Astrocyte (in vitro differentiated cells and primary cell): ENCODE measurements at regions not wholly inside any gene's neighbourhood (a gene's known extent, or its start where the extent isn't known, plus 50 kb on each side); places are given as distances from the start of the nearest gene placed in this dataset.

ENCODE experiments used
- DNase-seq: peaks from one replicate; pipeline ENCODE4 v3.0.0-alpha.2; 2010; ENCODE audit warnings: low read depth
- FAIRE-seq: peaks from 2 replicates; lab custom pipeline; 2011; peaks lifted over from hg19 to GRCh38; lab: Jason Lieb, UNC
- H2AFZ ChIP-seq: 2 replicates; pipeline ENCODE4 v1.6.0; 2012; ENCODE audit warnings: low read depth, low read length, inconsistent platforms
- H3K27ac ChIP-seq: 2 replicates; pipeline ENCODE4 v1.5.1; 2011; ENCODE audit warnings: low read depth, low read length, inconsistent platforms
- H3K27me3 ChIP-seq: 2 replicates; pipeline ENCODE4 v1.6.0; 2011; ENCODE audit warnings: low read length, inconsistent platforms; ENCODE audit not compliant: insufficient read depth
- H3K36me3 ChIP-seq: 2 replicates; pipeline ENCODE4 v1.5.1; 2011; ENCODE audit warnings: low read length, inconsistent platforms; ENCODE audit not compliant: insufficient read depth
- H3K4me1 ChIP-seq: 2 replicates; pipeline ENCODE4 v1.5.1; 2011; ENCODE audit warnings: low read length, inconsistent platforms; ENCODE audit not compliant: insufficient read depth
- H3K4me2 ChIP-seq: 2 replicates; pipeline ENCODE4 v1.6.0; 2012; ENCODE audit warnings: low read length, inconsistent platforms
- H3K4me3 ChIP-seq: 2 replicates; pipeline ENCODE4 v1.5.1; 2011; ENCODE audit warnings: low read depth, mild to moderate bottlenecking, low read length, inconsistent platforms; ENCODE audit not compliant: insufficient read depth
- H3K79me2 ChIP-seq: 2 replicates; pipeline ENCODE4 v1.6.0; 2012; ENCODE audit warnings: mild to moderate bottlenecking, low read length, inconsistent platforms; ENCODE audit not compliant: insufficient read depth
- H3K9ac ChIP-seq: 2 replicates; pipeline ENCODE4 v1.6.0; 2012; ENCODE audit warnings: mild to moderate bottlenecking, low read length, inconsistent platforms
- H3K9me3 ChIP-seq: 2 replicates; pipeline ENCODE4 v1.5.1; 2012; ENCODE audit warnings: low read depth, mild to moderate bottlenecking, low read length, inconsistent platforms; ENCODE audit not compliant: insufficient read depth
- H4K20me1 ChIP-seq: 2 replicates; pipeline ENCODE4 v1.6.0; 2012; ENCODE audit warnings: low read length, inconsistent platforms; ENCODE audit not compliant: insufficient read depth
- H3K27ac Mint-ChIP-seq: one replicate; pipeline ENCODE4 v1.8.0; 2021; ENCODE audit warnings: mild to moderate bottlenecking, mixed read lengths; ENCODE audit not compliant: unreplicated experiment
- H3K27me3 Mint-ChIP-seq: one replicate; pipeline ENCODE4 v1.8.0; 2021; ENCODE audit warnings: low read depth, mixed read lengths; ENCODE audit not compliant: unreplicated experiment
- H3K36me3 Mint-ChIP-seq: one replicate; pipeline ENCODE4 v1.8.0; 2021; ENCODE audit warnings: low read depth, mixed read lengths; ENCODE audit not compliant: unreplicated experiment
- H3K4me1 Mint-ChIP-seq: one replicate; pipeline ENCODE4 v1.8.0; 2021; ENCODE audit warnings: low read depth, mixed read lengths; ENCODE audit not compliant: unreplicated experiment
- H3K4me3 Mint-ChIP-seq: one replicate; pipeline ENCODE4 v1.8.0; 2021; ENCODE audit warnings: mild to moderate bottlenecking, moderate library complexity, mixed read lengths; ENCODE audit not compliant: unreplicated experiment
- H3K9me3 Mint-ChIP-seq: one replicate; pipeline ENCODE4 v1.8.0; 2021; ENCODE audit warnings: mild to moderate bottlenecking, mixed read lengths; ENCODE audit not compliant: unreplicated experiment
- CTCF ChIP-seq: IDR thresholded peaks from 2 replicates; pipeline ENCODE4 v1.5.1; 2011; ENCODE audit warnings: low read depth, mild to moderate bottlenecking, inconsistent platforms, low read length, moderate library complexity; ENCODE audit not compliant: insufficient read depth
- EZH2 ChIP-seq: IDR thresholded peaks from 2 replicates; pipeline ENCODE4 v1.6.1; 2012; ENCODE audit warnings: mild to moderate bottlenecking, low read length, inconsistent platforms; ENCODE audit not compliant: insufficient read depth

GRCh38 chr6:1226277-1227099 is 85.4 kb upstream of the FOXQ1 start:
- no peaks in the 10 kb centered on the region for H3K4me1 Mint-ChIP-seq
- Histone ChIP-seq H3K4me1 (no peaks in the 10 kb centered on the region), H3K36me3 (no peaks in the 10 kb centered on the region), H3K4me2 (no peak overlapping the region), H4K20me1 (no peaks in the 10 kb centered on the region), H3K4me3 (no peak overlapping the region), H3K79me2 (no peaks in the 10 kb centered on the region), H2AFZ (no peak overlapping the region), H3K9ac (no peak overlapping the region), H3K27ac (no peak overlapping the region), H3K9me3 (no peaks in the 10 kb centered on the region), H3K27me3 (no peaks in the 10 kb centered on the region)
- no peak overlapping the region for H3K27ac Mint-ChIP-seq
- H3K27me3 Mint-ChIP-seq, result peaks cover 60% of the 10 kb centered on the region
- TF ChIP-seq EZH2 (no peak), CTCF (no peak)
- DNase-seq (no peak), FAIRE-seq (no peak)
- peaks cover 3% of the 10 kb centered on the region for H3K36me3 Mint-ChIP-seq
- H3K4me3 Mint-ChIP-seq, result no peak overlapping the region
- H3K9me3 Mint-ChIP-seq, result peaks cover 9% of the 10 kb centered on the region

GRCh38 chr6:1224514-1224913 is 87.4 kb upstream of the FOXQ1 start:
- no peak overlapping the region for H3K4me3 Mint-ChIP-seq
- H3K4me1 Mint-ChIP-seq, result no peaks in the 10 kb centered on the region
- peaks cover 3% of the 10 kb centered on the region for H3K36me3 Mint-ChIP-seq
- FAIRE-seq (no peak), DNase-seq (no peak)
- Histone ChIP-seq H4K20me1 (no peaks in the 10 kb centered on the region), H2AFZ (no peak overlapping the region), H3K9ac (no peak overlapping the region), H3K27ac (no peak overlapping the region), H3K36me3 (no peaks in the 10 kb centered on the region), H3K79me2 (no peaks in the 10 kb centered on the region), H3K9me3 (no peaks in the 10 kb centered on the region), H3K27me3 (no peaks in the 10 kb centered on the region), H3K4me3 (no peak overlapping the region), H3K4me2 (no peak overlapping the region), H3K4me1 (no peaks in the 10 kb centered on the region)
- no peak overlapping the region for H3K27ac Mint-ChIP-seq
- peaks cover 54% of the 10 kb centered on the region for H3K27me3 Mint-ChIP-seq
- TF ChIP-seq EZH2 (no peak), CTCF (no peak)
- peaks cover 7% of the 10 kb centered on the region for H3K9me3 Mint-ChIP-seq
